ENCODE measurements at regions not wholly inside any gene's neighbourhood (a gene's known extent, or its start where the extent isn't known, plus 50 kb on each side); places are given as distances from the start of the nearest gene placed in this dataset.

GRCh38 chr10:61319386-61320256, 133.6 kb downstream of the TMEM26 start:
- Histone ChIP-seq H3K4me1 (no peaks in the 10 kb centered on the region), H3K27me3 (no peaks in the 10 kb centered on the region), H3K9me3 (no peaks in the 10 kb centered on the region), H3K4me3 (no peak overlapping the region), H3K27ac (no peak overlapping the region), H3K36me3 (no peaks in the 10 kb centered on the region)
- intact Hi-C loops (cut with DNase I), result no loop called here
- ATAC-seq, result no peak
- no peak for TF ChIP-seq CTCF (IDR thresholded peaks at IDR 0.05)
- DNase-seq, result no peak

DNA sequence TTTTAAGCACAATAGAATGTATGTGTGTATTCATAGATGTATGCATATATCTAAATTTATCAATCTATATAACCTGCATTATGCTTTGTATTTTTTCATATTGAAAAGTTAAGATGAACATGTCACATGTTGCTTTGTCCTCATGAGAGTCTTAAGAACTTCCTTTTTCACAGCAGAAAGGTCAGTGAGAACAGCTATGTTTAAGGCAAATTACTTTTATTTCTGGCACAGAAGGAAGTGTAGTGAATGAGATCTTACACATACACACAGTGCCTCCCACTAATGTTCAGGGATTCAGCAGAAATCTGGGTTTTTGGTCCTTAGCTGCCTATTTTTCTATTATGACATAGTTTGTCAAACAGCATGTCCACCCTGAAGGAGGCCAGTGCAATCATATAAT, 134.8 kb downstream of the TMEM26 start:
- H3K27me3 ChIP-seq, result no peaks in the 10 kb centered on the region
- H3K4me1 ChIP-seq, result peaks cover 6% of the 10 kb centered on the region
- H3K9me3 ChIP-seq, result no peaks in the 10 kb centered on the region
- TF ChIP-seq CTCF (IDR thresholded peaks at IDR 0.05), result no peak
- DNase-seq (no peak), ATAC-seq (no peak)
- no peaks in the 10 kb centered on the region for H3K36me3 ChIP-seq
- no peak overlapping the region for H3K27ac ChIP-seq
- no peak overlapping the region for H3K4me3 ChIP-seq
- intact Hi-C loops (cut with DNase I), result no loop called here

- intact Hi-C loops (cut with DNase I), result no loop called here
- Histone ChIP-seq H3K36me3 (no peaks in the 10 kb centered on the region), H3K4me1 (peaks cover 11% of the 10 kb centered on the region), H3K27me3 (no peaks in the 10 kb centered on the region), H3K4me3 (no peak overlapping the region), H3K9me3 (no peaks in the 10 kb centered on the region), H3K27ac (no peak overlapping the region)
- ATAC-seq, result no peak
- TF ChIP-seq CTCF (IDR thresholded peaks at IDR 0.05), result no peak
- no peak for DNase-seq
These were observed 135.5 kb downstream of the TMEM26 start for GRCh38 chr10:61317706-61318105.

GRCh38 chr10:61316676-61317265, 136.4 kb downstream of the TMEM26 start:
- ATAC-seq, result no peak
- H3K4me3 ChIP-seq, result no peak overlapping the region
- no peak overlapping the region for H3K27ac ChIP-seq
- no peaks in the 10 kb centered on the region for H3K36me3 ChIP-seq
- H3K9me3 ChIP-seq, result no peaks in the 10 kb centered on the region
- intact Hi-C loops (cut with DNase I), result no loop called here
- no peak for DNase-seq
- no peak for TF ChIP-seq CTCF (IDR thresholded peaks at IDR 0.05)
- peaks cover 11% of the 10 kb centered on the region for H3K4me1 ChIP-seq
- H3K27me3 ChIP-seq, result no peaks in the 10 kb centered on the region

- ATAC-seq, result no peak
- Histone ChIP-seq H3K27ac (no peak overlapping the region), H3K9me3 (no peaks in the 10 kb centered on the region), H3K27me3 (no peaks in the 10 kb centered on the region), H3K4me3 (no peak overlapping the region), H3K36me3 (no peaks in the 10 kb centered on the region), H3K4me1 (peaks cover 11% of the 10 kb centered on the region)
- no peak for TF ChIP-seq CTCF (IDR thresholded peaks at IDR 0.05)
- no peak for DNase-seq
- intact Hi-C loops (cut with DNase I), result no loop called here
These were observed 138.9 kb downstream of the TMEM26 start for GRCh38 chr10:61314273-61314672.

Measured in upper lobe of right lung (tissue), 1 donor.